HG03354 (cell line): ENCODE measurements at regions not wholly inside any gene's neighbourhood (a gene's known extent, or its start where the extent isn't known, plus 50 kb on each side); places are given as distances from the start of the nearest gene placed in this dataset.

ENCODE experiments used
- ATAC-seq: cut with Tn5 transposase; IDR thresholded peaks from one replicate; pipeline ENCODE4 v1.9.1; 2021; ENCODE audit warnings: mild to moderate bottlenecking; ENCODE audit not compliant: unreplicated experiment, poor library complexity, severe bottlenecking

GRCh38 chrX:149992918-149993317, 54.6 kb upstream of the EOLA2 start:
- no peak for ATAC-seq

GRCh38 chrX:149993989-149994388, 55.7 kb upstream of the EOLA2 start:
- ATAC-seq = no peak

- no peak for ATAC-seq
These were observed 58.2 kb upstream of the EOLA2 start for GRCh38 chrX:149996515-149996914.

- no peak for ATAC-seq
These were observed 66.7 kb upstream of the EOLA2 start for GRCh38 chrX:150005027-150005426.

- no peak for ATAC-seq
These were observed 69.1 kb upstream of the EOLA2 start for GRCh38 chrX:150007356-150007755.

- ATAC-seq = no peak
These were observed 74.5 kb upstream of the EOLA2 start for GRCh38 chrX:150012647-150013381.

- no peak for ATAC-seq
These were observed 76.2 kb upstream of the EOLA2 start for GRCh38 chrX:150014525-150014924.

GRCh38 chrX:150017868-150018267, 79.6 kb upstream of the EOLA2 start:
- ATAC-seq = no peak

GRCh38 chrX:150018931-150019361, 80.7 kb upstream of the EOLA2 start:
- ATAC-seq = no peak

- ATAC-seq = peak; percentile 54
These were observed 90.4 kb upstream of the EOLA2 start for GRCh38 chrX:150028692-150029091.

- ATAC-seq = no peak
These were observed 94.5 kb upstream of the EOLA2 start for GRCh38 chrX:150032742-150033141.

- no peak for ATAC-seq
These were observed 96.5 kb upstream of the EOLA2 start for GRCh38 chrX:150034788-150035187.

GRCh38 chrX:150035531-150035930, 97.2 kb upstream of the EOLA2 start:
- ATAC-seq = no peak

GRCh38 chrX:150036181-150036580, 97.9 kb upstream of the EOLA2 start:
- ATAC-seq = no peak

GRCh38 chrX:150036641-150037040, 98.3 kb upstream of the EOLA2 start:
- ATAC-seq = no peak

GRCh38 chrX:150037041-150037440, 98.8 kb upstream of the EOLA2 start:
- no peak for ATAC-seq

- ATAC-seq = no peak
These were observed 100.0 kb upstream of the EOLA2 start for GRCh38 chrX:150038315-150038714.

- no peak for ATAC-seq
These were observed 100.8 kb upstream of the EOLA2 start for GRCh38 chrX:150038986-150039599.

GRCh38 chrX:150041208-150041607, 102.9 kb upstream of the EOLA2 start:
- no peak for ATAC-seq

- ATAC-seq = no peak
These were observed 106.3 kb upstream of the EOLA2 start for GRCh38 chrX:150044556-150044955.

- no peak for ATAC-seq
These were observed 109.5 kb upstream of the EOLA2 start for GRCh38 chrX:150047818-150048217.

- no peak for ATAC-seq
These were observed 111.4 kb upstream of the EOLA2 start for GRCh38 chrX:150049647-150050046.
